Lung (tissue), 11 donors: ENCODE measurements at regions not wholly inside any gene's neighbourhood (a gene's known extent, or its start where the extent isn't known, plus 50 kb on each side); places are given as distances from the start of the nearest gene placed in this dataset.

ENCODE experiments used
- ATAC-seq: fragments of 200-7000 bp; cut with Tn5 transposase; one replicate; pipeline ENCODE4 v1.9.1; 2020; ENCODE audit warnings: moderate number of reproducible peaks; ENCODE audit not compliant: insufficient read depth, low FRiP score
- DNase-seq, 3 donors: peaks; one replicate each; pipeline ENCODE4 v3.0.0-alpha.2; 2013 to 2017
- H3K27ac ChIP-seq, 2 donors: one replicate each; pipeline ENCODE4 v1.5.1; 2013; ENCODE audit warnings: mild to moderate bottlenecking in 2 of 2, moderate library complexity in 2 of 2, control low read depth in 1 of 2, inconsistent platforms in 1 of 2, low read depth in 1 of 2, low read length in 1 of 2
- H3K27me3 ChIP-seq, 3 donors: one replicate each; pipeline ENCODE4 v1.5.1; 2013; ENCODE audit warnings: low read length in 2 of 3; ENCODE audit not compliant: control insufficient read depth in 3 of 3, insufficient read depth in 3 of 3
- H3K36me3 ChIP-seq, 4 donors: one replicate each; pipeline ENCODE4 v1.5.1; 2013; ENCODE audit warnings: low read length in 4 of 4, mild to moderate bottlenecking in 1 of 4, moderate library complexity in 1 of 4; ENCODE audit not compliant: control insufficient read depth in 4 of 4, insufficient read depth in 4 of 4
- H3K4me1 ChIP-seq, 5 donors: one replicate each; pipeline ENCODE4 v1.5.1; 2013; ENCODE audit warnings: low read length in 5 of 5, mild to moderate bottlenecking in 2 of 5, moderate library complexity in 1 of 5; ENCODE audit not compliant: control insufficient read depth in 5 of 5, insufficient read depth in 5 of 5
- H3K4me3 ChIP-seq: one replicate; pipeline ENCODE4 v1.5.1; 2013; ENCODE audit warnings: mild to moderate bottlenecking, control low read depth, moderate library complexity
- H3K9ac ChIP-seq, 2 donors: one replicate each; pipeline ENCODE4 v1.5.1; 2013; ENCODE audit warnings: low read length in 2 of 2, control low read depth in 1 of 2; ENCODE audit not compliant: insufficient read depth in 1 of 2
- H3K9me3 ChIP-seq, 4 donors: one replicate each; pipeline ENCODE4 v1.5.1; 2013; ENCODE audit warnings: low read length in 3 of 4, mild to moderate bottlenecking in 1 of 4, moderate library complexity in 1 of 4; ENCODE audit not compliant: control insufficient read depth in 4 of 4, insufficient read depth in 3 of 4
- CTCF ChIP-seq: IDR thresholded peaks from 2 replicates; pipeline ENCODE4 v1.5.1; 2012; ENCODE audit warnings: mild to moderate bottlenecking; ENCODE audit errors: control extremely low read depth, extremely low read depth
- WGBS, 2 donors: extraction: QIAGEN DNeasy Blood & Tissue Kit; methylation state at CpG; one replicate each; pipeline ENCODE4 v1.1.7; 2013; 5-methylcytosine and 5-hydroxymethylcytosine counted together
- donor health status: control.
- donor health status: control.
- donor health status: Bipolar disorder and iron deficiency.
- donor health status: healthy.
- donor health status: DM: yes; HTN: yes; CAD: no.

DNA sequence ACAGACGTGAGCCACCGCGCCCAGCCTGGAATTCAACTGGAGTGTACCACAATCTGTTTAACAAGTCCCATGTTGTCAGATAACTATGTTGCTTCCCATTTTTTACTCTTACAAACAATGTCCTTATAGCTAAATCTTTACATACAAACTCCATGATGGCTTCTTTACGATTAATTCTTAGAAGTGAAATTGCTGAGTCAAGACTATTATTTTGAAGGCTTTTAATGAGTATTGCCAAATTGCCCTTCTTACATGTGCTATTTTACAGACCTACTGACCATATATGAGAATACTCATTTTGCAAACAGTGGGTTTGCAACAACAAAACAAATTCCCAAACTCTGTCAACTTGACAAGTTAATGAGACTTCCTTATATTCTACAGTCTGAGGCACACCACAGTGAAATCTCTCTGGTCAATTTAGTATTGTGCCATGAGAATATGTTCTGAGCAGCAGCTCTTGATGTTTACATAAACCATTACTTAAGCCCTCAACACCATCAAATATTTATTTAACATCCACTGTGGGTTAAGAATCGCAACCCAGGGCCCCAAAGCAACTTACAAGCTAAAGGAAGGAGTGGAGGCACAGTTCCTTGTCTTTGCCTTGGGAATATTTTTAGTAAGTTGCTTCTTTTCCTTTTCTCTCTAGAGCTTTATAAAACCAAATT lies 128.5 kb downstream of the SPRY1 start:
- Histone ChIP-seq H3K27ac (no peak overlapping the region), H3K27me3 (no peaks in the 10 kb centered on the region)
- DNase-seq, result peak in 2 of 3 donors; percentile 49 to 67

GRCh38 chr4:123526511-123526910 lies 129.9 kb downstream of the SPRY1 start:
- Histone ChIP-seq H3K9me3 (no peaks in the 10 kb centered on the region), H3K27me3 (no peaks in the 10 kb centered on the region), H3K36me3 (no peaks in the 10 kb centered on the region), H3K9ac (no peak overlapping the region), H3K4me3 (no peak overlapping the region), H3K27ac (no peak overlapping the region), H3K4me1 (no peaks in the 10 kb centered on the region)
- ATAC-seq (no peak), DNase-seq (no peak)
- WGBS, 2 donors, result 45 to 54% methylated on average over 2 of the region's 2 CpGs
- no peak for TF ChIP-seq CTCF

More for the DNA sequence above, 128.5 kb downstream of the SPRY1 start:
- no peaks in the 10 kb centered on the region for H3K9me3 ChIP-seq
- ATAC-seq, result peak; percentile 72
- no peak overlapping the region for H3K9ac ChIP-seq
- 81 to 87% methylated on average over 5 of the region's 5 CpGs for WGBS, 2 donors
- H3K36me3 ChIP-seq, result no peaks in the 10 kb centered on the region
- no peaks in the 10 kb centered on the region for H3K4me1 ChIP-seq
- H3K4me3 ChIP-seq, result no peak overlapping the region
- TF ChIP-seq CTCF, result no peak

- no peaks in the 10 kb centered on the region for H3K36me3 ChIP-seq
- H3K4me1 ChIP-seq, result no peaks in the 10 kb centered on the region
- no peaks in the 10 kb centered on the region for H3K9me3 ChIP-seq
- no peak overlapping the region for H3K9ac ChIP-seq
- no peak overlapping the region for H3K27ac ChIP-seq
- DNase-seq (no peak), ATAC-seq (no peak)
- no peaks in the 10 kb centered on the region for H3K27me3 ChIP-seq
- TF ChIP-seq CTCF, result no peak
- H3K4me3 ChIP-seq, result no peak overlapping the region
- 62 to 99% methylated on average over 3 of the region's 3 CpGs for WGBS, 2 donors
Observed at GRCh38 chr4:123528501-123529277, 132.1 kb downstream of the SPRY1 start.
